GM19035 (cell line): ENCODE measurements at regions not wholly inside any gene's neighbourhood (a gene's known extent, or its start where the extent isn't known, plus 50 kb on each side); places are given as distances from the start of the nearest gene placed in this dataset.

Experiments used
- ATAC-seq: cut with Tn5 transposase; IDR thresholded peaks from one replicate; pipeline ENCODE4 v1.9.1; 2021; ENCODE audit not compliant: unreplicated experiment

DNA sequence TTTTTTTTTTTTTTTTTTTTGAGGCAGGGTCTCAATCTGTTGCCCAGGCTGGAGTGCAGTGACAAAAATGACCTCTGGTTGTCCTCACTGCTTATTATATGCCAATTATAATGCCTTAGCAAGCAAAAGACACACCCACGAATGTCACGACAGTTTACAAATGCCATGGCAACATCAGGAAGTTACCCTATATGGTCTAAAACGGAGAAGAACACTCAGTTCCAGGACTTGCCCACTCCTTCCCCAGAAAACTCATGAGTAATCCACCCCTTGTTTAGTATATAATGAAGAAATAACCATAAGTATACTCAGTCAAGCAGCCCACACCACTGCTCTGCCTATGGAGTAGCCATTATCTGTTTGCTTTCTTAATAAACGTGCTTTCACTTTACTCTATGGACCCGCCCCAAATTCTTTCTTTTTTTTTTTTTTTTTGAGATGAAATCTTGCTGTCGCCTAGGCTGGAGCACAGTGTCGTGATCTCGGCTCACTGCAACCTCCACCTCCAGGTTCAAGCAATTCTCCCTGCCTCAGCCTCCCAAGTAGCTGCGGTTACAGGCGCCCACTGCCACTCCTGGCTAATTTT is 106.2 kb downstream of the SMIM20 start:
- no peak for ATAC-seq

DNA sequence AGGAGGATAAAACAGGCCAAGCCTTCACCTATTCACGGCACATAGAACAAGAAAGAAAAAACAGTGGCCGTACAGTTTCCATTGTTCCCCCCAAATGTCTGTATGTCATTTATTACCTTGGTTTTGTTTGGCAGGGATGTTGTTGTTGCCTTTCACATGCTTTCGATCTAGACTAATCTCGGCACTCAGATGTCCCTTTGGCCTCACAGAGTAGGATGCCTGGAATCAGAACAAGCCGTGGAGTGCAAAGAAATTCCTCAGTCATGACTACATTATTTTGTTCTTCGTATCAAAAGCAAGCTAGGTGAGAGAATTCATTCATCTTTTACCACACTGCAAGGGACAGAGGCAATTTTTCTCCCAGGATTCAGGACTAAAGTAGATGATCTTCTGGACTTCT is 106.9 kb downstream of the SMIM20 start:
- no peak for ATAC-seq

DNA sequence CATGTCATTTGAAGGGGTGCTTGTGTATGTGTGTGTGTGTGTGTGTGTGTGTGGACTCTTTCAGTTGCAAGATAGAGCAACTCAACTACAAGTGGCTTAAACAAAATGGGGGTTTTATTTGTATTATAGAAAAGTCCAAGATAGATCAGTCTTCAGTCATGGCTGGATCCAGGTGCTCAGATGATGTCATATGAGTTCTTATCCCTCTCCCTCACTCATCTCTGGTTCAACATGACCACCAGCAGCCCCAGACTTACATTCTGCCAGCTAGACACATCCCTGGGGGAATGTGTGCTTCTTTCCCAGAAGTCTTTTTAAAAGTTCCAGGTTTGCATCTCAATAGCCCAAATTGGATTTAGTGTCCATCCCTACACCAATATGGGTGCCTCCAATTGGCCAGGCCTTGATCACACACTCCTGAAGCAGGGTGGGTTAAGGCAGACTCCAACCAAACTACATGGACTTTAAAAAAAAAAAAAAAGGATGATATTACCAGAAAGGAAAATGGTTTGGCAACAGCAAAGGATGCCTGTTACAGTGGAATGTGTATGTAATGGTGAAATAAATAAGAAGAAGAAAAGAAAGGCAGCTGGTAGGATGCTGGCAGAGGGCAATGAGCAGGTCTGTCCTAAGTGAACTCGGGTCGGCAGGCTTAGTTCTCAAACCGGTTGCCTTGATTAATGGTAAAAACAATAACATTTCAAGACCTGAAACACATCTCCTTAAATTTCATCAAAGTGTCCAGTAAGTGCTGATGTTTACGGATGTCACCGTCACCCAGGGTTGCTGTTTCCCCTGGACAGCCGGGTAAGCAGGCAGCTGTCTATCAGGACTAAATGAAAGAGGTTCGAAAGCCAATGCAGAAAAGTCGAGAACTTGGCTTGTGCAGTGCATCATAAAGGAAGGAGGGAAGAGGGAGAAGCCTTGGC is 107.7 kb downstream of the SMIM20 start:
- ATAC-seq: no peak

DNA sequence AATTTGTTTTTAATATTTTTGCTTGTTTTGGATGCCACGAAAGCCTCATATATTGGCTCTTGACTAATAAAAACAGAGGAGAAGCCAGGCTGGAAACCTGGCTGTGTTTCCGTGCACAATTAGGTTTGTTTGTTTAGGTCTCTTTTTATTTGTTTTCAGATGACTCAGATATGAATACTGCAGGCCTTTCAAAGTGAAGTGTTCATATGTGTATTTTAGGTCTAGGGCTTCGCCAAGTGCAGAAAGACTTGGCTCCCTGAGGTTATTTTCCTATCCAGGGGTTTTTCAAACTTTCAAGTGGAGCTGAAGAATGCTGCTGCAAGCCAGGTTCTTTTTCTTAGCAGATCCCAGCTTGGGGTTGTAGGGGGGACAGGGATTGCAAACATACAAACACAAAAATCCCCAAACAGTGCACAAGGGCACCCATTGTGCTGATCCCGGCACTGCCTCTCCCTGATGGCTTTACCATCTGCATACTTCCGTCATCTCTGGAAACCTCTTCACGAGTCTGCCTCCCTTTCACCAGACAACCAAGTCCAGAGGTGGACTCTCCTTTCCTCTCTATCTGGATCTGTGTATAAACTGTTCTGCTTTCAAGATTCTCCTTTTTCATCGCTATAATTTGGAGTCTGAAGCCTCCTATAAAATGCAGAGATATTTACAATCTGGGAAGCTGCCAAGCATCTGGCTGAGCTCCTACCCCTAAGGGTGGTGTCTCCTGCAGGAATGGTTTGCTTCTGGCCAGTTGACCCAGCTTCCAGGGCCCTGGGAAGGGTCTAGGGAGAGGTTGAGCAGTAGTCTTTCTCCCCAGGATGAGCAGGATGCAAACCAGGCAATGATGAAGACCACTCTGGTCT is 108.6 kb downstream of the SMIM20 start:
- ATAC-seq: no peak

DNA sequence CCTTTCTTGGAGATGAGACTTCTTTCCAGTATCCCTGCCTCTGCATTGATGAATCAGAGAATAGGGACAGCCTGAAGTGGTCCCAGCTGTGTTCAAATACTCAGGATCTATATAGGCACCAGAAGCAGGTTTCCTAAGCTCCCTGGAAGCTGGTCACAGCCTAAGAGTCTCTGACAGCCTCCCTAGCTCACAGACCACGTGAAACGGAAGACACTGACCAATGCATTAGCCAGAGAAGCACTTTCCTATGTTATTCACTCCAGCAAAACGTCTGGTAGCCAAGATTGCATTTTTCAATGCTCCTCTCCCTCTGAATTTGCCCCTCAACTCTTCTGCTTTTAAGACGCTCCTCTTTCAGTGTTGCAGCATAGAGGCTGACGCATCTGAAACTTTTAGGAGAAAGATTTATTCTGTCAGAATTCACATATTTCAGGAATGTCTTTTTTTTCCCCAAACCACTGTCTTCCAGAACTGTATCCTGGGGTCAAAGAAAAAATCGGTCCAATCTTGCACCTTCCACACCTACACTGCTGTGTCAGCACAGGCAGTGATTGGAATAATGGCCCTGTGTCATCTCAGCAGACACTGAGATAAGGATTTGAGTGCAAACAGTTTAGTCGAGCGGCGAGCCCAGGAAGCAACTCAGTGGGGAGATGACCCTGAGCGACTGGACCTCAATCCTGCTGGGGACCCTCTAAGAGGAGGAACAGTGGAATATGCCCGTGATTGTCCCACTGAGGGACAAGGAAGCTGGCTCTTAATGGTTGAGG is 109.4 kb downstream of the SMIM20 start:
- no peak for ATAC-seq

DNA sequence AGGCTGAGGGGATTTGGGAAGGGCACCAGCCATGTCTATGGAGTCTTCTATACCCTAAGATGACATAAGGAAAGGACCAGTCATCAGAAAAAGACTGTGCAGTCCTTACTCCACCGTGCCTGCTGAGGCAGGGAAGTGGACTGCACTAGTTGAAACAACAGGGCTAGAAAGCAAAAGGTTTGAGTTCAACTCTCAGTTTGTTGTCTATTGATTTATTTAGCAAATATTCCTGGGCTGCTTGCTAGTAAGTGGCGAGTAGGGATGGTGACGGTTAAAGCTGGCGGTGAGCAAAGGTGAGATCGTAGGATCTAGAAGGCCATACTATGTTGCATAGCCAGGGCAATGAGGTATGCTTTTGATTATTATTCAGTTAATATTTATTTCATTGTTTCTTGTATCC is 110.1 kb downstream of the SMIM20 start:
- ATAC-seq: no peak

DNA sequence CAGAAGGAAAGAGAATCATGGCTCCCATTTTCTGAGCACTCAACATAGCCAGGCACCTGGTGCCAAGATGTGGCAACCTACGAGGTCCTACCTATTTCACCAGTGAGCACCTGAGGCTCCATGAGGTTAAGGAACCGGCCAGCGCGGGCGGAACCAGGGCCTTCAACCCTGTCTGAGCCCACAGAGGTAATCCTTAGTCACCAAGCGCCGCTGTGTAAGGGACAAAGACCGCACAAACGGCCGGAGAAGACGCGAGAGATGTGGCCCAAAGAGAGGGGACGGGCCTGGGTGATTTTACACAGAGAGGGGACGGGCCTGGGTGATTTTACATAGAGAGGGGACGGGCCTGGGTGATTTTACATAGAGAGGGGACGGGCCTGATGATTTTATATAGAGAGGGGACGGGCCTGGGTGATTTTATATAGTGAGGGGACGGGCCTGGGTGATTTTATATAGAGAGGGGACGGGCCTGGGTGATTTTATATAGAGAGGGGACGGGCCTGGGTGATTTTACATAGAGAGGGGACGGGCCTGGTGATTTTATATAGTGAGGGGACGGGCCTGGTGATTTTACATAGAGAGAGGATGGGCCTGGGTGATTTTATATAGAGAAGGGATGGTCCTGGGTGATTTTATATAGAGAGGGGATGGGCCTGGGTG is 114.2 kb downstream of the SMIM20 start:
- ATAC-seq: no peak

DNA sequence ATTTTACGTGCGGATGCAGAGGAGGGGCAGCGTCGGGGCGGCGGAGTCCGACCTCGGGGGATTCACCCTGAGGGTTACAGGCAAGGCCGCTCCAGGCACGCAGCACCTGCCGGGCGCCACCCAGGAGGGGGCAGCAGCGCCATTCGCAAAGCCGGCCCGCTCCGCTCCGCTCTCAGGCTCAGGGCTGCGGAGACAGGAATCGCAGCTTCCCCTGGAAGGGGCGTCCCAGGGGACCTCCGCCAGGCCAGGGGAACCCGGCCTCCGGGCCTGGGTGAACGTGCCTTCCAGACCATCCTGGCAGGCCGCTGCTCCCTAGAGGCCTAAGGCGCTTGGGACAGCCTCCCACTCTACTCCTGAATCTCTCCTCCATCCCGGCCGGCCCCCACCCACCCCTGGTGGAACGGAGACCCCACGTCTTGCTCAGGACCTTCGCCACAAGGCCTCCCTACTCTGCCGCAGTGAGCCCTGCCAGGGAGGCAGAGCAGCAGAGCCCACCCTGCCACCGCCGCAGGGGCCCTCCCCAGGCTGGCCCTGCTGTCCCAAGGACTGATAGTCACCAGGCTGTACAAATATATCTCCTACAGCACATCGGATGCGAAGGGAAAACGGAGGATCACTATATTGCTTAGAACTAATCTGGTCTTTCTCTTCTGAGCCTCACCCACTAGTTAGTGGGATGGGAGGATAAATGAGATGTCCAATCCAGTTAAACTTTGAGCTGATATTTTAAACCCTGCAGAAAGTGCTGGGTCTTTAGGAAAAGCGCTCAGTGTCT is 115.0 kb downstream of the SMIM20 start:
- peak; percentile 95 for ATAC-seq

DNA sequence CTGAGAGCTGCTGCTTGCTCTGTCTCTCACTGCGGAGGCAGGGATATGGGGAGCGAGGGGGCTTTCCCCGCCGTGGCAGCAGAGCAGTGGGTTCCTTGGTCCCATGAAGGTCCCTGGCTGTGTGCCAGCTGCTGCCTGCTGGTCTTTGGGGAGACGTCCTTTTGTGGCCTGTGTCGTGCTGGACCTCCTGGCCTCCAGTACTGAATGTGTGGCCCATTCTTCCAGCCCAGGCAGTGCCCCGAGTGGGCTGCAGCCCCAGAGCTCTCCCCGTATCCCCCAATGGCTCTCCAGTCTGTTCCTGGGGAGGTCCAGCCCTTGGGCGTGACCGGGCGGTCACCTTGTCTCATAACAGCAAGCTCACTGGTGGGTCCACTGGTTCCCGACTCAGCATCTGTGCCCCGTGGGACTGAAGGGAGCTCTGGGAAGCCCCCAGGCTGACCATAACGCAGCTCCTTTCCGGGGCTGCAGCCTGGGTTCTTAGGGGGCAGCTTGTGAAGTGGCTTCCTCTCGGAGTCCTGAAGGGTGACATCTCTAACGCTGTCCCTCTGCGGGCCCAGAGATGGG is 115.6 kb downstream of the SMIM20 start:
- ATAC-seq: no peak

DNA sequence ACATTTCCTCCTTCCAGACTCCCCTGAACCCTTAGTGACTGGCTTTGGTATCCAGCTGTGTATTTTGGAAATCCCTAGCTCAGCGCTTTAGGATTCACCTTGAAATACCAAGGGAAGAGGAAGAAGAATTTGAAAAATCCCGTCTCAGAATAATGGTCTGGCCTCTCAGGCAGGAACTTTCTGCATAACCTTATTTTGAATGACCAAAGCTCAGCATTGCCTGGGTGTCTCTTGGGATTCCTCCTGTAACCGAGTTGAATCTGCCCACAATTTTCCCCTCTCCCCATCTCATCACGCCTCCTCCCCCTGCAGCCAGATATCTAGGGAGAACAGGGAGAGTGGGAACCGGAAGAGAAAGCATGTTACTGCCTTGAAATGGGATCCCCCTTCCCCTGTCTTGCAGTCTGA is 116.2 kb downstream of the SMIM20 start:
- no peak for ATAC-seq

DNA sequence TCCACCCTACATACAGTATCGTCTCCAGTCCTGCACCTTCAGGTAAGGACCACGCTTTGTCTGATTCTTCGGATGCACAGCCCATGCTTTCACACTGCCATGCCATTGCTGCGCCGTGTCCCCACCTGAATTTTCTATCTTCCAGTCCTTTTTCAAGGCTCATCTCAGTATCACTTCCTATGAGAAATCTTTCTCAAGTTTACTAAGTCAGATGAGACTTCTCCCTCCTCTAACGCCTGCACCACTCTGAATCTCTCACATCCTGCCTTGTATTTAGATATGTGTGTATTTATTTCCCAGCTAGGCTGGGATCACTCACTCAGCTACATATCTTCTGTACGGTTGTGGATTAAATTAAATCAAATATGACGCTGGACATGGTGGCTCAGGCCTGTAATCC is 116.8 kb downstream of the SMIM20 start:
- no peak for ATAC-seq

DNA sequence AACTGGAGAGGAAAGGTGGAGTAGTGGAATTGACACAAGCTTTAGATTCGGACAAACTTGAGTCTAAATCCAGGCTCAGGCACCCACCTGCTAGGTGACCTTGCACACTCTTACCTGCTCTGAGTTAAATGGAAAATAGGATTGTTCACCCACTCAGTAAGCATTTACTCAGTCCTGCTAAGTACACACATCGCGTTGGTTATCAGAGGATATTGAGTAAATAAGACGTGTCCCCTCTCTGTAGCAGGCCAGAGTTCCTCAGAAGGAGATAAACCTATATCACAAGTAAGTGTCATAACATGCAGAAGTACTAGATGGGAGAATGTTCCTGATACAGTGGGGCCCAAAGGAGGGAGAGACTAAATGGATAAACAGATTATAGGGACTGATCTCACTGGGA is 117.7 kb downstream of the SMIM20 start:
- ATAC-seq: no peak

DNA sequence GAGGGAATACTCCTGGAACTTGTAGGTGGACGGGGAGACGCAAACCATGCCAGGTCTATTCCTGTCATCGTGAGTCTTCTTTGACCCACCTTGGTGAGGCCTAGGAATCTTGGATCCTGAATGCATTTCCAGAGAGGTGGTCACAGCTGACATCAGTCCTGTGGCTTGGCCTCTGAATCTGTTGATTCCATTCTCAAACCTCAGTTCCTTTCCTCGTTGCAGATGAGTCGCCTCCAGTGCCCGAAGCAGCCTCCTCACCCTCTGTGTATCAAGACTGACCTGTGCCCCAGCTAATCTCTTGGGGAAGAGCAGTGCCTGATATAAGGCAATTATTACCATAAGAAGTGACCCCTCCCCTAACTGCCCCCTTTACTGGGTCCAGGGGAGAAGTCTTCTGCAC is 118.1 kb downstream of the SMIM20 start:
- ATAC-seq: no peak

DNA sequence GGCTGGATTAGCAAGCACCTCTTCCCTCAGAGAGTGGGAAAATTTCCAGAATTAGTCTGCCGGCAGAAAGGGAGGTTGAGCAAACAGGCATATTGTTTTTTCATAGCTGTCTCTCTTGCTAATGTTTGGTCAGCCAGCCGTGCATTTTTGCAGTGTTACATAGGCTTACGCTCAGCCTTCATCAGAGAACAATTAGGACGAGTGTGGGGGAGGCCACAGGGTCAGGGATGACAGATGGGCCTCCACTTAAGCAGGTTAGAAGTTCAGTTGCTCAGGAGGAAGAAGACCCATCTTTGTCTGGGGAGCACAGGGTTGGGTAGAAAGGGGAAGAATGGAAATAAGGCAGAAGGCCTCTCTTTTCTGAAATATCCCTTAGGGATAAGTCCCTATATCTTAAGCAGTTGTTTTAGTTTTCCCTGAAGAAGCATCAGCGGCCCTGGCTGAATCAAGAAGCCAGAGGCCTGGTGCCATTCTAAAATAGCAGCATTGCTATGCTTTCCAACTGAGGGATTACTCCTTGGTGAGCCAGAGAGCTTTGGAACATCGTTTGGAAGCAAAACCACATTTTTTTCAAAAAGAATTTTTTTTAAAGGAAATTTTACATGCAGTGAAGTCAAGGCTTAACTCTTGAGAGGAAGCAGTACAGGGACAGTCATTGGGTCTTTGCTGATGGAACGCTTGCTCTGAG is 118.8 kb downstream of the SMIM20 start:
- ATAC-seq: no peak

DNA sequence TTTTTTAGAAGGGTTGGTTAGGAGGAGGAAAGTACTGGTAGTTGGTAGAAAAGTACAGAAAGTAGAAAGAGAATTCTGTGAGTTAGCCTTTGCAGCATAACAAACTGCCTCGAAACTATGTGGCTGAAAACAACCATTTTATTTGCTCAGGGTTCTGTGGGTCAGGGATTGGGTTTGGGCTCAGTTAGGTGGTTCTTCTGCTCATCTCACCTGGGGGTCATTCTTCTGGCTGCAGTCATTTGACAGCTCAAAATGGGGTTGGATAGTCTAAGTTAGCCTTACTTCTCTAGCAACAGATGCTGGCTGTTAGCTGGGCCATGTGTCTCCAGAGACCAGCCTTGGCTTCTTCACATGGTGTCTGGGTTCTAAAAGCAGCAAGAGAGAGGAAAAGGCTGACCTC is 119.4 kb downstream of the SMIM20 start:
- no peak for ATAC-seq

DNA sequence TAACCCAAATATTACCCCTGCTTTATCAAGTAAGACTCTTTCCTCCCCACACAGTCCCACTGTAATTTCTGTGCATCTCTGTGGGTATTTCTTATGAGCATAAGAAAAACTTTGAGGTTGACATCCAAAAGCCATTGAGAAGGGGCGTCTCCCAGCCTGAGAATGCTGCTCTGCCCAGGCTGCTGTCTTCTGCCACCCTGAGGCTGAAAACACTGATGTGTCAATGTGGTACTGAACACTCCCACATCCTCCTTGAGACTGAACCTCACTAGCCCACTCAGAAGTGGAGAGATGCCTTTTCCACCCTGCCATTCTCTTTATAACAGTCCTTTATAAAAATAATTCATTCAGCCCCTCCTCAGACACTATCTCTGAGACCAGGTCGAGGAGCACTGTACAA is 120.8 kb downstream of the SMIM20 start:
- ATAC-seq: no peak

DNA sequence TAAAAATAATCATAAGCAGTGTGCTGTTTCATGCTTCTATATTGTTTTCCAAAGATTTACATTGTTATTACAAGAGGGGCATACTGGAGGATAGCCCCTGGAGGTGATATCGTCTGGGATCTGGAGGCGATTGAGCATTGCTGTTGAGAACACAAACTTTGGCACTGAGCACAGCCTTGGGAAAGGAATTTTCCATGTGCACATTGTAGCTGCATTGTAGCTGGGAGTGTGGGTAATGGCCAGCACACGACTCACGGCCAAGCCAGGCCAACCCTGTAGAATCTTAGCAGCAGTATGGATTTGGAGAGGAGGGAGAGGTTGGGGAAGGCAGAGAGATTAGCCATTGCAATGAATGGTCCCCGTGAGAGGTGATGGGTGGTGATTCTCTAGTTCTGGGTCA is 121.9 kb downstream of the SMIM20 start:
- no peak for ATAC-seq

DNA sequence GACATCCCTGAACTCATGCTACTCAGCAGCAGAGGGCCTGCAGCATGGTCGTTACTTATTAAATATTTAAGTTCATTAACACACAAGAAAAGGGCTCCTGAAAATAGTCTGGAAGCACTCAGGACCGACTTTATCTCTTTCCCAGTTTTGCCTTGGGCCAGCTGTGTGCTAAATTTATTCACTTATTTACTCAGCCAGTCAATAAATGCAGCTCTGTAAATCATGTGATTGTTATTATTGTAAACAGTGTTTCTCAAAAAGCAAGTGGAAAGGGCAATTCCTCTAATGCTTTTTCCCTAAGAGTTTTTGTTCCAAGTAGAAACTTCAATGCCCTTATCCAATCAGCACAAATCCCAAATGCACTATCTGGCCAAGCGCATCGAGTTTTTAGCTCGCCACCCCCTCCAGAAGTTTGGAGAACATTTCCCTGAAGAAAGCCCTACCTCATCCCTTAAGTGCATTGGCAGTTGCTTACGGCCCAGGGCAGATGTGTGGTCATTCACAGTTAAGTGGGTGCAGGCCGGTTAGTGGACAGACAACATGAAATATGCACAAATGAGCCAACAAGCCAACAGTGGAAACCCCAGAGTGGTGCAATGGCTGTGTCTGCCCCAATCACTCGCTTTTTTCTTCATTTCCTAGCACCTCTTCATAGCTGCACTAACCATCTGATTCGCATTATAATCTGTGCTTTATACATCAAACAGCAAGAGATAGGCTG is 125.8 kb downstream of the SMIM20 start:
- ATAC-seq: no peak
